GM12878 (cell line): ENCODE measurements at regions not wholly inside any gene's neighbourhood (a gene's known extent, or its start where the extent isn't known, plus 50 kb on each side); places are given as distances from the start of the nearest gene placed in this dataset.

ENCODE experiments used
- ATAC-seq: fragments of 200-7000 bp; cut with Tn5 transposase; 3 replicates; pipeline ENCODE4 v1.9.1; 2020; ENCODE audit warnings: mild to moderate bottlenecking, moderate library complexity
- BruUV-seq: library from RNA; stranded (reverse); fragments of 400-500 nt; replicated peaks from 2 replicates; lab custom pipeline; 2021; lab: Mats Ljungman, UMichigan
- CTCF ChIA-PET: fragments of 300-600 bp; sonication (Branson Sonifier 250); formaldehyde crosslinking; extraction: SDS; loops from one replicate; lab custom pipeline; 2021; ENCODE audit warnings: inconsistent platforms; lab: Yijun Ruan, JAX
- POLR2A ChIA-PET: fragments of 350-600 bp; formaldehyde crosslinking; extraction: SDS; loops from one replicate; lab custom pipeline; 2021; ENCODE audit warnings: inconsistent platforms; lab: Charles Lee
- RAD21 ChIA-PET: fragments of 300-600 bp; sonication (Branson Sonifier 250); formaldehyde crosslinking; loops from one replicate; lab custom pipeline; 2023; ENCODE audit warnings: antibody characterized with exemption; ENCODE audit not compliant: unreplicated experiment; lab: Charles Lee
- SMC1A ChIA-PET: fragments of 300-600 bp; sonication (Branson Sonifier 250); formaldehyde crosslinking; loops from one replicate; lab custom pipeline; 2023; ENCODE audit not compliant: unreplicated experiment, uncharacterized antibody; lab: Charles Lee
- DNase-seq: peaks from one replicate; pipeline ENCODE4 v3.0.0-alpha.2; 2011; ENCODE audit warnings: low read depth, low spot score
- FAIRE-seq: peaks from 3 replicates; lab custom pipeline; 2011; peaks lifted over from hg19 to GRCh38; lab: Jason Lieb, UNC
- H2AFZ ChIP-seq: 2 replicates; pipeline ENCODE4 v1.6.0; 2011; ENCODE audit warnings: low read depth, low read length, control low read depth; ENCODE audit not compliant: control insufficient read depth
- H3K27ac ChIP-seq: 2 replicates; pipeline ENCODE4 v1.5.1; 2011; ENCODE audit warnings: control low read depth; ENCODE audit not compliant: control insufficient read depth, insufficient read depth
- H3K27me3 ChIP-seq, 2 experiments: replicated peaks in 1 of 2; 2 replicates each; pipeline versions ENCODE4 v1.6.0 to v1.6.1; 2011; ENCODE audit warnings: low read length in 1 of 2; ENCODE audit not compliant: control insufficient read depth in 2 of 2, insufficient read depth in 2 of 2
- H3K36me3 ChIP-seq, 2 experiments: 2 replicates each; pipeline ENCODE4 v1.5.1; 2011; ENCODE audit warnings: low read length in 1 of 2; ENCODE audit not compliant: control insufficient read depth in 2 of 2, insufficient read depth in 2 of 2
- H3K4me1 ChIP-seq: 2 replicates; pipeline ENCODE4 v1.6.1; 2011; ENCODE audit warnings: mild to moderate bottlenecking, low read length, moderate library complexity, mixed read lengths; ENCODE audit not compliant: control insufficient read depth, insufficient read depth
- H3K4me2 ChIP-seq: 2 replicates; pipeline ENCODE4 v1.6.0; 2011; ENCODE audit warnings: control low read depth; ENCODE audit not compliant: control insufficient read depth, insufficient read depth
- H3K4me3 ChIP-seq: fragments of 200-600 bp; sonication (generic); 2 replicates; pipeline ENCODE4 v1.5.1; 2016
- H3K79me2 ChIP-seq: 2 replicates; pipeline ENCODE4 v1.6.0; 2011; ENCODE audit warnings: low read length; ENCODE audit not compliant: control insufficient read depth, insufficient read depth
- H3K9ac ChIP-seq: 2 replicates; pipeline ENCODE4 v1.8.0; 2011; ENCODE audit warnings: low read length, control low read depth, mixed read lengths; ENCODE audit not compliant: control insufficient read depth, insufficient read depth
- H3K9me3 ChIP-seq: replicated peaks from 3 replicates; pipeline ENCODE4 v1.5.1; 2011; ENCODE audit warnings: mild to moderate bottlenecking, low read length; ENCODE audit not compliant: control insufficient read depth, insufficient read depth
- H4K20me1 ChIP-seq: 2 replicates; pipeline ENCODE4 v1.6.0; 2011; ENCODE audit not compliant: control insufficient read depth, insufficient read depth
- BRCA1 ChIP-seq: IDR thresholded peaks from 2 replicates; pipeline ENCODE4 v1.6.1; 2011; ENCODE audit warnings: low read depth, low read length, improper control_type of control experiment
- EGR1 ChIP-seq, 2 experiments: IDR thresholded peaks; 1 replicate in 1 of 2; 2 replicates in 1 of 2; pipeline ENCODE4 v1.6.1; 2011 to 2012; ENCODE audit warnings: low read depth in 2 of 2, low read length in 2 of 2, borderline replicate concordance in 1 of 2, mild to moderate bottlenecking in 1 of 2, moderate library complexity in 1 of 2
- FOS ChIP-seq: IDR thresholded peaks from 3 replicates; pipeline ENCODE4 v1.6.1; 2011; ENCODE audit warnings: borderline replicate concordance; ENCODE audit not compliant: insufficient read length; ENCODE audit errors: extremely low read depth
- MTA3 ChIP-seq: IDR thresholded peaks from 2 replicates; pipeline ENCODE4 v1.6.1; 2012; ENCODE audit warnings: low read length, inconsistent platforms, borderline replicate concordance
- NR2F1 ChIP-seq: fragments of 450-650 bp; conservative IDR thresholded peaks from 2 replicates; pipeline ENCODE4 v1.6.1; 2017; ENCODE audit warnings: mild to moderate bottlenecking
- SKIL ChIP-seq: fragments of 450-650 bp; IDR thresholded peaks from 2 replicates; pipeline ENCODE4 v1.6.1; 2017; ENCODE audit warnings: mild to moderate bottlenecking, low read depth, inconsistent platforms; ENCODE audit not compliant: poor library complexity, severe bottlenecking
- SREBF1 ChIP-seq: IDR thresholded peaks from 2 replicates; pipeline ENCODE4 v1.6.1; 2012; ENCODE audit warnings: mild to moderate bottlenecking, low read length
- SRF ChIP-seq, 2 experiments: IDR thresholded peaks; 2 replicates each; pipeline ENCODE4 v1.6.1; 2011; ENCODE audit warnings: low read depth in 2 of 2, low read length in 2 of 2, mild to moderate bottlenecking in 1 of 2, moderate library complexity in 1 of 2
- STAT1 ChIP-seq: fragments of 450-650 bp; conservative IDR thresholded peaks from 2 replicates; pipeline ENCODE4 v1.6.1; 2014; ENCODE audit warnings: antibody characterized with exemption, mild to moderate bottlenecking
- WGBS: methylation state at CpG from one replicate; pipeline ENCODE4 v1.1.6; 2016; ENCODE audit warnings: low lambda C conversion rate; ENCODE audit not compliant: insufficient replicate concordance, insufficient coverage; ENCODE audit errors: missing lambda C conversion rate; 5-methylcytosine and 5-hydroxymethylcytosine counted together
- in situ Hi-C: fragments of 300-500 bp; cut with MboI; formaldehyde crosslinking; loops from 9 replicates; pipeline ENCODE4 v1.14.3; 2018; ENCODE audit warnings: mixed read lengths
- intact Hi-C: fragments of 100-400 bp; cut with micrococcal nuclease; formaldehyde crosslinking; loops from one replicate; pipeline ENCODE4 v1.14.2; 2022; ENCODE audit not compliant: unreplicated experiment

GRCh38 chr6:166810864-166811263 lies 145.5 kb downstream of the RNASET2 start:
- CTCF ChIA-PET: no interaction called here
- in situ Hi-C loops: no loop called here
- Histone ChIP-seq H2AFZ (no peak overlapping the region), H3K27ac (no peak overlapping the region), H4K20me1 (no peaks in the 10 kb centered on the region), H3K9ac (no peak overlapping the region), H3K36me3 (no peaks in the 10 kb centered on the region), H3K9me3 (no peaks in the 10 kb centered on the region; the same call in 1 of the 3 replicates), H3K4me3 (no peak overlapping the region), H3K4me1 (no peaks in the 10 kb centered on the region), H3K4me2 (no peak overlapping the region), H3K79me2 (no peaks in the 10 kb centered on the region), H3K27me3 (no peaks in the 10 kb centered on the region)
- ATAC-seq: no peak
- SMC1A ChIA-PET: interaction anchor here (0.5 kb wide), 1 partner anchor 113 kb away, joined by 3 read pairs; no protein-coding TSS in a partner anchor
- POLR2A ChIA-PET: no interaction called here
- TF ChIP-seq SREBF1 (no peak), NR2F1 (no peak), SKIL (no peak), BRCA1 (no peak), MTA3 (no peak), FOS (no peak), EGR1 (IDR thresholded peaks at IDR 0.05; ENCODE audit: borderline replicate concordance in 1 of 2, low read depth in 2 of 2, low read length in 2 of 2) (no peak), STAT1 (no peak), SRF (IDR thresholded peaks at IDR 0.05; ENCODE audit: low read depth in 2 of 2, low read length in 2 of 2) (no peak)
- DNase-seq: no peak
- intact Hi-C loops: no loop called here
- no TSS peak for BruUV-seq
- RAD21 ChIA-PET: no interaction called here
- FAIRE-seq: no peak
- 64% methylated on average over 6 of the region's 6 CpGs for WGBS
